Prostate gland (tissue), 2 donors: ENCODE measurements at regions not wholly inside any gene's neighbourhood (a gene's known extent, or its start where the extent isn't known, plus 50 kb on each side); places are given as distances from the start of the nearest gene placed in this dataset.

Experiments used
- DNase-seq: peaks from one replicate; pipeline ENCODE4 v3.0.0-alpha.2; 2019; ENCODE audit warnings: low spot score
- H3K27ac ChIP-seq, 2 donors: fragments of 200-600 bp; sonication (generic); 2 replicates each; pipeline ENCODE4 v1.5.1; 2017 to 2019
- H3K27me3 ChIP-seq: fragments of 200-600 bp; sonication (generic); replicated peaks from 2 replicates; pipeline ENCODE4 v1.5.1; 2019; ENCODE audit not compliant: insufficient read depth
- H3K36me3 ChIP-seq, 2 donors: fragments of 200-600 bp; sonication (generic); 1 replicate in 1 of 2; 2 replicates in 1 of 2; pipeline versions ENCODE4 v1.5.1 to v1.8.1; 2017 to 2019
- H3K4me1 ChIP-seq: fragments of 200-600 bp; sonication (generic); replicated peaks from 2 replicates; pipeline ENCODE4 v1.5.1; 2019
- H3K4me3 ChIP-seq, 2 donors: fragments of 200-600 bp; sonication (generic); 2 replicates each; pipeline ENCODE4 v1.5.1; 2017 to 2019
- H3K9me3 ChIP-seq: fragments of 200-600 bp; sonication (generic); 2 replicates; pipeline ENCODE4 v1.5.1; 2017
- POLR2A ChIP-seq: fragments of 450-650 bp; IDR thresholded peaks from one replicate; pipeline ENCODE4 v1.6.1; 2016; ENCODE audit warnings: antibody characterized with exemption, mild to moderate bottlenecking
- POLR2AphosphoS5 ChIP-seq: sonication (generic); formaldehyde crosslinking; IDR thresholded peaks from one replicate; pipeline ENCODE4 v1.6.1; 2017; ENCODE audit warnings: antibody characterized with exemption
- WGBS: methylation state at CpG from one replicate; pipeline ENCODE4 v1.1.5; 2018; 5-methylcytosine and 5-hydroxymethylcytosine counted together
- intact Hi-C: fragments of 100-400 bp; cut with DNase I; formaldehyde crosslinking; loops from one replicate; pipeline ENCODE4 v1.14.2; 2022
- TF ChIP-seq, protein P1 (sequence below), 4 experiments: fragments of 200-600 bp in 2 of 4; fragments of 450-650 bp in 2 of 4; sonication (generic) in 2 of 4; IDR thresholded peaks; 1 replicate in 3 of 4; 2 replicates in 1 of 4; pipeline ENCODE4 v1.5.1; 2016 to 2019; ENCODE audit warnings: antibody characterized with exemption in 4 of 4, mild to moderate bottlenecking in 2 of 4, moderate library complexity in 2 of 4

DNA sequence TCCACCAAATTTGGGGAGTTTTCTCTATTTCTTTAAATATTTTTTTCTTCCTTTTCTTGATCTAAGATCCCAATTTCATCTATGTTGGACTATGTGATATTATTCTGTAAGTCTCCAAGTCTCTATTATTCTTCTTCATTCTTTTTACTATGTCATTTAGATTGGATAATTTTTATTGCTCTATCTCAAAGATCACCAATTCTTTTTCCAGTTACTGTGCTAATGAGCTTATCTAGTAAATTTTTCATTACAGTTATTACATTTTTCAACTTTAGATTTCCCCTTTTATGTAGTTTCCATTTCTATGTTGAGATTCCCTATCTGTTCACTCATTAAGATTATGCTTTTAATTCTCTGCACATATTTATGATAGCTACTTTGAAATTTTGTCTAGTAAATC is 131.6 kb upstream of the NAMPT start:
- Histone ChIP-seq H3K4me3 (no peak overlapping the region), H3K4me1 (peaks cover 4% of the 10 kb centered on the region), H3K27me3 (no peaks in the 10 kb centered on the region), H3K9me3 (no peaks in the 10 kb centered on the region), H3K36me3 (no peaks in the 10 kb centered on the region), H3K27ac (no peak overlapping the region)
- TF ChIP-seq, protein P1, sequence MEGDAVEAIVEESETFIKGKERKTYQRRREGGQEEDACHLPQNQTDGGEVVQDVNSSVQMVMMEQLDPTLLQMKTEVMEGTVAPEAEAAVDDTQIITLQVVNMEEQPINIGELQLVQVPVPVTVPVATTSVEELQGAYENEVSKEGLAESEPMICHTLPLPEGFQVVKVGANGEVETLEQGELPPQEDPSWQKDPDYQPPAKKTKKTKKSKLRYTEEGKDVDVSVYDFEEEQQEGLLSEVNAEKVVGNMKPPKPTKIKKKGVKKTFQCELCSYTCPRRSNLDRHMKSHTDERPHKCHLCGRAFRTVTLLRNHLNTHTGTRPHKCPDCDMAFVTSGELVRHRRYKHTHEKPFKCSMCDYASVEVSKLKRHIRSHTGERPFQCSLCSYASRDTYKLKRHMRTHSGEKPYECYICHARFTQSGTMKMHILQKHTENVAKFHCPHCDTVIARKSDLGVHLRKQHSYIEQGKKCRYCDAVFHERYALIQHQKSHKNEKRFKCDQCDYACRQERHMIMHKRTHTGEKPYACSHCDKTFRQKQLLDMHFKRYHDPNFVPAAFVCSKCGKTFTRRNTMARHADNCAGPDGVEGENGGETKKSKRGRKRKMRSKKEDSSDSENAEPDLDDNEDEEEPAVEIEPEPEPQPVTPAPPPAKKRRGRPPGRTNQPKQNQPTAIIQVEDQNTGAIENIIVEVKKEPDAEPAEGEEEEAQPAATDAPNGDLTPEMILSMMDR (IDR thresholded peaks at IDR 0.05) = no peak
- no peak for TF ChIP-seq POLR2A
- no peak for TF ChIP-seq POLR2AphosphoS5
- no peak for DNase-seq
- intact Hi-C loops = no loop called here

DNA sequence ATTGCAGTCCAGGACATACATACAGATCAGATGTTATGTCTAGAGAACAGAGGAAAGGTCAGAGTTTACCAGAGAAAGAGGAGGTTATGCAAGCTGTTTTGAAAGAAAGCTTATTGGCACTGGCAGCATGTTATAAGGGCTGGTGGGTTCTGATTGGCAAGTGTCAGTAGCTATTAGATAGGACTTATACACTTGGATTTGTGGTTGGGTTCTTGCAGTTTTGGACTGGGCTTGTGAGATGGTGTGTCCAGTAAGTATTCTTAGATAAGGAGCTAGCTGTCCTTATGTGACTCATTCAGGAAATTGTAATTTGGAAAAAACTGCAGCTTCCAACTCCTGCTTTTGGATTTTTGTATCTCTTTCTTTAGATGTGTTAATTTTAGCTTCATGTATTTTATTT is 130.7 kb upstream of the NAMPT start:
- H3K4me3 ChIP-seq = no peak overlapping the region
- H3K27me3 ChIP-seq = no peaks in the 10 kb centered on the region
- TF ChIP-seq, protein P1 (IDR thresholded peaks at IDR 0.05) = no peak
- TF ChIP-seq POLR2A (no peak), POLR2AphosphoS5 (no peak)
- DNase-seq = no peak
- intact Hi-C loops = no loop called here
- no peaks in the 10 kb centered on the region for H3K36me3 ChIP-seq
- no peaks in the 10 kb centered on the region for H3K9me3 ChIP-seq
- no peak overlapping the region for H3K27ac ChIP-seq
- H3K4me1 ChIP-seq = peaks cover 4% of the 10 kb centered on the region

DNA sequence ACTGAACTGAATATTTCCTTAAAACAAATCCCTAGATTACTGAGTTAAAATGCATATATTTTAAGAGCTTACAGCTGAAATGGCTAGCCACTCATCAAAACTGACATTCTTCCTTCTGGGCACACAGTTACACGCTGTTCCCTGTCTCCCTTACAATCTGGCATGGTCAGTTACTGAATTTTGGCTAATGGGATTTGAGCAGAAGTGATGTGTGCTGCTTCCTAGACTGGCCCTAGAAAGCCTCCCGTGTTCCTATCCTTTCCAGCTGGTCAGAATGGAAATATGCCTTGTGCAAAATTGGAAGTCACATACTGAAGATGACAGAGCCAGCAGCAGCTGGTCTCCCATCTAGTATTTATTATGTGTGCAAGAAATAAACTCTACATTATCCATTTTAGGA is 128.7 kb upstream of the NAMPT start:
- H3K9me3 ChIP-seq = no peaks in the 10 kb centered on the region
- TF ChIP-seq POLR2A = no peak
- no peak for TF ChIP-seq POLR2AphosphoS5
- TF ChIP-seq, protein P1 (IDR thresholded peaks at IDR 0.05) = no peak
- H3K4me1 ChIP-seq = peaks cover 4% of the 10 kb centered on the region
- 54% methylated on average over 2 of the region's 2 CpGs for WGBS
- H3K27ac ChIP-seq = no peak overlapping the region
- no peak overlapping the region for H3K4me3 ChIP-seq
- no peaks in the 10 kb centered on the region for H3K27me3 ChIP-seq
- H3K36me3 ChIP-seq = no peaks in the 10 kb centered on the region
- intact Hi-C loops = no loop called here
- no peak for DNase-seq

DNA sequence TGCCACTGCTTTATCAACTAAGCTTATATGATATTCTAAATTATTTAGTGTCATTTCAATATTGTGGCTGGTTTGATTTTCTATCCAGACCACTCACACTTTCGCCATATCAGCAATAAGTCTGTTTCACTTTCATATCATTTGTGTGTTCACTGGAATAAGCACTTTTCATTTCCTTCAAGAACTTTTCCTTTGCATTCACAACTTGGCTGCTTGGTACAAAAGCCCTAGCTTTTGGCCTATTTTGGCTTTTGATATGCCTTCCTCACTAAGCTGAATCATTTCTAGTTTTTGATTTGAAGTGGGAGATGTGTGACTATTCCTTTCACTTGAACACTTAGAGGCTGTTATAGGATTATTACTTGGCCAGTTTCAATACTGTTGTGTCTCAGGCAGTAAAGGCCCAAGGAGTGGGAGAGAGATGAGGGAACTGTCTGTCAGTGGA is 120.9 kb upstream of the NAMPT start:
- no peaks in the 10 kb centered on the region for H3K4me1 ChIP-seq
- intact Hi-C loops = no loop called here
- TF ChIP-seq, protein P1 (IDR thresholded peaks at IDR 0.05) = no peak
- TF ChIP-seq POLR2AphosphoS5 = no peak
- no peak for TF ChIP-seq POLR2A
- no peak overlapping the region for H3K27ac ChIP-seq
- H3K36me3 ChIP-seq = no peaks in the 10 kb centered on the region
- H3K4me3 ChIP-seq = no peak overlapping the region
- no CpG with 5 or more reads among the region's 1 CpG for WGBS
- no peaks in the 10 kb centered on the region for H3K27me3 ChIP-seq
- H3K9me3 ChIP-seq = no peaks in the 10 kb centered on the region
- DNase-seq = no peak

DNA sequence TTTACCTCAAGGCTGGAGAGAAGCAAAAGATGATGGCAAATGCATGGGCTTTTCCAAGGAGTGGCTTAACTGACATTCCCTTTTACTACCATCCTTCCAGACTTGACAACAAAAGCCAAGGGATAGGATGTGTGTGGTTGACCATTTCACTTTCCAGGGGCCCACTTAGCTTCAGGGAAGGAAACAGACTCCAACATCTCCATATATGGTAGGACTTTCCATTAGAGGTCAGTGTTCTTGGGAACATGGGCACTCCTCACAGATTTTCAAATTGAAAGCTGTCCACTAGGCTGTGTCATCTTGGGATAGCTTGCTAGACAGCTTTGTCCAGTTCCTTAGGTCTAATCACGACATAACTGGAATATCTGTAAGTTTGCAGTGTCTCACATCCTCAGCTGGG is 118.1 kb upstream of the NAMPT start:
- intact Hi-C loops = no loop called here
- Histone ChIP-seq H3K27ac (no peak overlapping the region), H3K36me3 (no peaks in the 10 kb centered on the region), H3K4me1 (no peaks in the 10 kb centered on the region), H3K27me3 (no peaks in the 10 kb centered on the region), H3K4me3 (no peak overlapping the region), H3K9me3 (no peaks in the 10 kb centered on the region)
- TF ChIP-seq, protein P1 (IDR thresholded peaks at IDR 0.05) = no peak
- TF ChIP-seq POLR2AphosphoS5 = no peak
- WGBS = 77% methylated on average over 1 of the region's 1 CpG
- no peak for DNase-seq
